OCI-LY1 (cell line): ENCODE measurements at regions not wholly inside any gene's neighbourhood (a gene's known extent, or its start where the extent isn't known, plus 50 kb on each side); places are given as distances from the start of the nearest gene placed in this dataset.

ENCODE experiments used
- EZH2 ChIP-seq: fragments of 200-600 bp; sonication (generic), shearing (Covaris generic); IDR thresholded peaks from 2 replicates; pipeline ENCODE4 v1.8.0; 2017; ENCODE audit warnings: borderline replicate concordance, mixed run types, mild to moderate bottlenecking, antibody characterized with exemption, low read length, moderate library complexity, mixed read lengths
- TF ChIP-seq, protein P1 (sequence below): fragments of 200-600 bp; sonication (generic), shearing (Covaris generic); IDR thresholded peaks from 2 replicates; pipeline ENCODE4 v1.5.1; 2017; ENCODE audit warnings: mild to moderate bottlenecking, antibody characterized with exemption, low read length, moderate library complexity, mixed read lengths

DNA sequence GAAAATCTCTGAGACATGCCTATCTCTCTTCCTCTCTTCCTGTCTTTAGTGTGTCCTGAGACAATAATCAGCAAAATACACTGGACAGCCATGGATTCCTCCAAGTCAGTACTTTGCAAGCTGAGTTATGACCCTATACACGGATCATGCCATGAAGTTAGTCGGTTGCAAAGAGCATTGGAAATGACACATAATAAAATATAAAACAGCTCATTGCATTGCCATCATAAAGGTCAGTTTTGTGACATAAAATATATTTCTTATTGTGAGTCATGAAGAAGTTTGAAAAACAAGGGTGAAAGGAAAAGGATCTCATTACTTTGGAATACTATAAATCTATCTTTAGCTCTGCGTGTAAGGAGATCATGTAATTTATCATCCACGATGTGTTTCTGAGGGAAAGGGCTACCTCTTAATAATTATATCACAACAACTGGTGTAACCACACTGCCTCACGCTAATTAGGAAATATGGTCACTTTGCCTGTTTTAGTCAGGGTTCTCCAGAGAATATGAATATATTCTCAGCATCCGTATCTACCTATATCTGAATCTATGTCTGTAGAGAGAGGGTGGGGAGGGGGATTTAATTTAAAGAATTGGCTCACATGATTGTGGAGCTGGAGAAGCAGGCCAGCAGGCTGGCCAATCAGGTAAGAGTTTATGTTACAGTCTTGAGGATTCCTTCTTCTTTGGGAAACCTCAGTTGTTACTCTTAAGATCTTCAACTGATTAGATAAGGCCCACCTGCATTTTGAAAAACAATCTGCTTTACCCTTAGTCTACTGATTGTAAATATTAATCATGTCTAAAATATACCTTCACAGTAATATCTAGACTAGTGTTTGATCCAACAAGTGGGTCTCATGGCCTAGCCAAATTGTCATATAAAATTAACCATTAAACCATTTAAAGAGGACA lies 198.8 kb downstream of the FAT3 start:
- no peak for TF ChIP-seq EZH2
- TF ChIP-seq, protein P1, sequence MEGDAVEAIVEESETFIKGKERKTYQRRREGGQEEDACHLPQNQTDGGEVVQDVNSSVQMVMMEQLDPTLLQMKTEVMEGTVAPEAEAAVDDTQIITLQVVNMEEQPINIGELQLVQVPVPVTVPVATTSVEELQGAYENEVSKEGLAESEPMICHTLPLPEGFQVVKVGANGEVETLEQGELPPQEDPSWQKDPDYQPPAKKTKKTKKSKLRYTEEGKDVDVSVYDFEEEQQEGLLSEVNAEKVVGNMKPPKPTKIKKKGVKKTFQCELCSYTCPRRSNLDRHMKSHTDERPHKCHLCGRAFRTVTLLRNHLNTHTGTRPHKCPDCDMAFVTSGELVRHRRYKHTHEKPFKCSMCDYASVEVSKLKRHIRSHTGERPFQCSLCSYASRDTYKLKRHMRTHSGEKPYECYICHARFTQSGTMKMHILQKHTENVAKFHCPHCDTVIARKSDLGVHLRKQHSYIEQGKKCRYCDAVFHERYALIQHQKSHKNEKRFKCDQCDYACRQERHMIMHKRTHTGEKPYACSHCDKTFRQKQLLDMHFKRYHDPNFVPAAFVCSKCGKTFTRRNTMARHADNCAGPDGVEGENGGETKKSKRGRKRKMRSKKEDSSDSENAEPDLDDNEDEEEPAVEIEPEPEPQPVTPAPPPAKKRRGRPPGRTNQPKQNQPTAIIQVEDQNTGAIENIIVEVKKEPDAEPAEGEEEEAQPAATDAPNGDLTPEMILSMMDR = no peak
